CD4-positive, alpha-beta T cell treated with Interleukin-21 for 1 hour (primary cell): ENCODE measurements at regions not wholly inside any gene's neighbourhood (a gene's known extent, or its start where the extent isn't known, plus 50 kb on each side); places are given as distances from the start of the nearest gene placed in this dataset.

Source experiments
- DNase-seq: peaks from one replicate; pipeline ENCODE4 v3.0.0-alpha.2; 2020

- no peak for DNase-seq
Measured at GRCh38 chr11:15390857-15391256, 276.1 kb downstream of the INSC start.

- DNase-seq: no peak
Measured at GRCh38 chr11:15396778-15397177, 282.1 kb downstream of the INSC start.

- DNase-seq: no peak
Measured at GRCh38 chr11:15406851-15407351, 292.2 kb downstream of the INSC start.

- DNase-seq: no peak
Measured at GRCh38 chr11:15412054-15412453, 297.3 kb downstream of the INSC start.

GRCh38 chr11:15418921-15419320, 304.2 kb downstream of the INSC start:
- no peak for DNase-seq

GRCh38 chr11:15419696-15420095, 305.0 kb downstream of the INSC start:
- no peak for DNase-seq

- DNase-seq: no peak
Measured at GRCh38 chr11:15430381-15430780, 315.7 kb downstream of the INSC start.

GRCh38 chr11:15434529-15434928, 319.8 kb downstream of the INSC start:
- DNase-seq: no peak

GRCh38 chr11:15446315-15446714, 331.6 kb downstream of the INSC start:
- DNase-seq: no peak

GRCh38 chr11:15446929-15447328, 332.2 kb downstream of the INSC start:
- DNase-seq: no peak

- no peak for DNase-seq
Measured at GRCh38 chr11:15451713-15452112, 337.0 kb downstream of the INSC start.

- DNase-seq: no peak
Measured at GRCh38 chr11:15453211-15453765, 338.6 kb downstream of the INSC start.

- DNase-seq: no peak
Measured at GRCh38 chr11:15468466-15468865, 353.7 kb downstream of the INSC start.

- no peak for DNase-seq
Measured at GRCh38 chr11:15471048-15471894, 356.5 kb downstream of the INSC start.

- no peak for DNase-seq
Measured at GRCh38 chr11:15471895-15472799, 357.4 kb downstream of the INSC start.

GRCh38 chr11:15473954-15474837, 359.5 kb downstream of the INSC start:
- DNase-seq: no peak

- no peak for DNase-seq
Measured at GRCh38 chr11:15476371-15476917, 361.7 kb downstream of the INSC start.

- DNase-seq: no peak
Measured at GRCh38 chr11:15481871-15482270, 367.1 kb downstream of the INSC start.

GRCh38 chr11:15483205-15483604, 368.5 kb downstream of the INSC start:
- DNase-seq: no peak

GRCh38 chr11:15484398-15484797, 369.7 kb downstream of the INSC start:
- DNase-seq: no peak

GRCh38 chr11:15485432-15485831, 370.7 kb downstream of the INSC start:
- DNase-seq: no peak

GRCh38 chr11:15489281-15489680, 374.6 kb downstream of the INSC start:
- no peak for DNase-seq
